ENCODE measurements at regions not wholly inside any gene's neighbourhood (a gene's known extent, or its start where the extent isn't known, plus 50 kb on each side); places are given as distances from the start of the nearest gene placed in this dataset.

DNA sequence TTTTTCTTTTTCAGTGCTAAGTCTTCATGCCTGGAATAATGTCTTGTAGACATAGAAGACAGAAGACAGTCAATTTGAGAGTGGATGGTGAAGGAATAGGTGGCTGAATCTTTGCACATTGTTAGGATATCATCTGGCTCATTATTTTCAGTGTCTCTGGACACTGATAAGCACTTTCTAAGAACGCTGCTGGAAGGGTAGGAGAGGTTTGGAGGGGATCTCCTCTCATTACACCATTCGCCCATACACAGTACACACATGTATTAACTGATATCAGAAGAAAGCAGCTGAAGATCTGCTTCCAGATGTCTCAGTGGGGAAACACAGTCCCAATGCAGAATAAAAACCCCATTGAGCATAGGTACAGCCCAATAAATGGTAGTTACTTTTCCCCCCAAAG lies 461.1 kb upstream of the DCN start:
- no peaks in the 10 kb centered on the region for H3K27me3 ChIP-seq (ENCODE audit: insufficient read depth, low read length, poor library complexity)
- no peaks in the 10 kb centered on the region for H3K79me2 ChIP-seq (ENCODE audit: insufficient read depth, low read length)
- no peak overlapping the region for H3K27ac ChIP-seq (ENCODE audit: low read length)
- H3K9me3 ChIP-seq (ENCODE audit: insufficient read depth, low read length, severe bottlenecking), result no peaks in the 10 kb centered on the region
- H3K36me3 ChIP-seq (ENCODE audit: insufficient read depth, low read length), result no peaks in the 10 kb centered on the region
- no peak for DNase-seq
- no peaks in the 10 kb centered on the region for H4K20me1 ChIP-seq (ENCODE audit: insufficient read depth, low read length)
- TF ChIP-seq, protein P1, sequence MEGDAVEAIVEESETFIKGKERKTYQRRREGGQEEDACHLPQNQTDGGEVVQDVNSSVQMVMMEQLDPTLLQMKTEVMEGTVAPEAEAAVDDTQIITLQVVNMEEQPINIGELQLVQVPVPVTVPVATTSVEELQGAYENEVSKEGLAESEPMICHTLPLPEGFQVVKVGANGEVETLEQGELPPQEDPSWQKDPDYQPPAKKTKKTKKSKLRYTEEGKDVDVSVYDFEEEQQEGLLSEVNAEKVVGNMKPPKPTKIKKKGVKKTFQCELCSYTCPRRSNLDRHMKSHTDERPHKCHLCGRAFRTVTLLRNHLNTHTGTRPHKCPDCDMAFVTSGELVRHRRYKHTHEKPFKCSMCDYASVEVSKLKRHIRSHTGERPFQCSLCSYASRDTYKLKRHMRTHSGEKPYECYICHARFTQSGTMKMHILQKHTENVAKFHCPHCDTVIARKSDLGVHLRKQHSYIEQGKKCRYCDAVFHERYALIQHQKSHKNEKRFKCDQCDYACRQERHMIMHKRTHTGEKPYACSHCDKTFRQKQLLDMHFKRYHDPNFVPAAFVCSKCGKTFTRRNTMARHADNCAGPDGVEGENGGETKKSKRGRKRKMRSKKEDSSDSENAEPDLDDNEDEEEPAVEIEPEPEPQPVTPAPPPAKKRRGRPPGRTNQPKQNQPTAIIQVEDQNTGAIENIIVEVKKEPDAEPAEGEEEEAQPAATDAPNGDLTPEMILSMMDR (IDR thresholded peaks at IDR 0.05; ENCODE audit: borderline replicate concordance, extremely low read depth, low read length, poor library complexity, severe bottlenecking), result no peak
- no peak for TF ChIP-seq EZH2 (IDR thresholded peaks at IDR 0.05; ENCODE audit: borderline replicate concordance, low read depth, low read length, severe bottlenecking)
- no peak overlapping the region for H3K9ac ChIP-seq (ENCODE audit: low read depth, low read length)
- H3K4me3 ChIP-seq (ENCODE audit: low read depth in 1 of 2, low read length in 2 of 2), result no peak overlapping the region
- no peak overlapping the region for H2AFZ ChIP-seq (ENCODE audit: low read depth, low read length)
- no peaks in the 10 kb centered on the region for H3K4me1 ChIP-seq (ENCODE audit: insufficient read depth, low read length)
- no peak for ATAC-seq (ENCODE audit: insufficient read depth, low read depth)
- H3K4me2 ChIP-seq (ENCODE audit: insufficient read depth, low read length), result no peak overlapping the region

DNA sequence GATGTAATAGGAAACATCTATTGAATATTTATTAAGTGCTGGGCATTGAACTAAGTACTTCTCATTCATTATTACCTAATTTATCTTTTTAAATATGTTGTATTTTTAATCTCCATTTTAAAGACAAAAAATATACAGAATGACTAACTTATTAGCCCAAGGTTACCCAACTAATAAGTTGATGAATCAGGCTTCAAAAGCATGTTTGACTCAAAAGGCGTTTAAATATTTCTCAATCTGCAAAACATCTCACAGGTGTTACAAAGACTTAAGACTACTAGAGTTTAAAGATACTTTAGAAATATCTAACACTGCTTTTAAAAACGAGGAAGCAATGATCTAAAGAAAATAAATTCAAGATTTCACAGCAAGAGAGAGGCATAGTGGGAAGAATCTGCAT lies 457.4 kb upstream of the DCN start:
- no peaks in the 10 kb centered on the region for H3K27me3 ChIP-seq (ENCODE audit: insufficient read depth, low read length, poor library complexity)
- ATAC-seq (ENCODE audit: insufficient read depth, low read depth) (no peak), DNase-seq (no peak)
- H3K9ac ChIP-seq (ENCODE audit: low read depth, low read length), result no peak overlapping the region
- no peaks in the 10 kb centered on the region; the same call in 1 of the 2 replicates for H3K4me1 ChIP-seq (ENCODE audit: insufficient read depth, low read length)
- H3K9me3 ChIP-seq (ENCODE audit: insufficient read depth, low read length, severe bottlenecking), result no peaks in the 10 kb centered on the region
- no peaks in the 10 kb centered on the region for H3K36me3 ChIP-seq (ENCODE audit: insufficient read depth, low read length)
- no peak overlapping the region for H3K4me3 ChIP-seq (ENCODE audit: low read depth in 1 of 2, low read length in 2 of 2)
- H4K20me1 ChIP-seq (ENCODE audit: insufficient read depth, low read length), result no peaks in the 10 kb centered on the region
- no peak overlapping the region for H3K27ac ChIP-seq (ENCODE audit: low read length)
- no peak for TF ChIP-seq EZH2 (IDR thresholded peaks at IDR 0.05; ENCODE audit: borderline replicate concordance, low read depth, low read length, severe bottlenecking)
- TF ChIP-seq, protein P1 (IDR thresholded peaks at IDR 0.05; ENCODE audit: borderline replicate concordance, extremely low read depth, low read length, poor library complexity, severe bottlenecking), result no peak
- no peak overlapping the region for H2AFZ ChIP-seq (ENCODE audit: low read depth, low read length)
- H3K4me2 ChIP-seq (ENCODE audit: insufficient read depth, low read length), result no peak overlapping the region
- no peaks in the 10 kb centered on the region for H3K79me2 ChIP-seq (ENCODE audit: insufficient read depth, low read length)

DNA sequence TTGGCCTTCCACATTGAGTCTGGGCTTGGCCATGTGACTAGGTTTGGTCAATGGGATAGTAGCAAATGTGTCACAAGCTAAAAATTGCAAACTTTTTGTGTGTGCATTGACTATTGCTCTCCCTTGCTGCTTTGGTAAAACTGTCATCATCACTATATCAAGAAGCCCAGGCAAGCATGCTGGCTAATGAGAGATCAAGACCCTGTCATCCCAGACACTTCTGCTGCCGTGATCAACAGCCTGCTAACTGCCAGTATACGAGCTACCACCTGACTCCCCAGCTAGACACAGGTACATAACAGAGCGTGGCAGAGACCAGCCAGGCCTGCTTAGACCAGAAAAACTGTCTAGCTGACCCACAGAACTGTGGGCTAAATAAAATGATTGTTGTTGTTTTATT lies 456.7 kb upstream of the DCN start:
- Histone ChIP-seq H3K27ac (ENCODE audit: low read length) (no peak overlapping the region), H3K4me2 (ENCODE audit: insufficient read depth, low read length) (no peak overlapping the region), H3K27me3 (ENCODE audit: insufficient read depth, low read length, poor library complexity) (no peaks in the 10 kb centered on the region), H3K36me3 (ENCODE audit: insufficient read depth, low read length) (no peaks in the 10 kb centered on the region), H3K9ac (ENCODE audit: low read depth, low read length) (no peak overlapping the region), H3K79me2 (ENCODE audit: insufficient read depth, low read length) (no peaks in the 10 kb centered on the region), H3K4me1 (ENCODE audit: insufficient read depth, low read length) (no peaks in the 10 kb centered on the region; the same call in 1 of the 2 replicates), H3K9me3 (ENCODE audit: insufficient read depth, low read length, severe bottlenecking) (no peaks in the 10 kb centered on the region), H4K20me1 (ENCODE audit: insufficient read depth, low read length) (no peaks in the 10 kb centered on the region), H3K4me3 (ENCODE audit: low read depth in 1 of 2, low read length in 2 of 2) (no peak overlapping the region), H2AFZ (ENCODE audit: low read depth, low read length) (no peak overlapping the region)
- TF ChIP-seq EZH2 (IDR thresholded peaks at IDR 0.05; ENCODE audit: borderline replicate concordance, low read depth, low read length, severe bottlenecking), result no peak
- TF ChIP-seq, protein P1 (IDR thresholded peaks at IDR 0.05; ENCODE audit: borderline replicate concordance, extremely low read depth, low read length, poor library complexity, severe bottlenecking), result no peak
- ATAC-seq (ENCODE audit: insufficient read depth, low read depth) (no peak), DNase-seq (no peak)
